ENCODE measurements at regions not wholly inside any gene's neighbourhood (a gene's known extent, or its start where the extent isn't known, plus 50 kb on each side); places are given as distances from the start of the nearest gene placed in this dataset.

GRCh38 chr21:27582948-27583430, 616.1 kb upstream of the ADAMTS5 start:
- no peak for TF ChIP-seq POLR2A (IDR thresholded peaks at IDR 0.05)
- TF ChIP-seq CTCF (IDR thresholded peaks at IDR 0.05) = no peak

All from transverse colon (tissue), 3 donors.